Stomach (tissue), 8 donors: ENCODE measurements at regions not wholly inside any gene's neighbourhood (a gene's known extent, or its start where the extent isn't known, plus 50 kb on each side); places are given as distances from the start of the nearest gene placed in this dataset.

ENCODE experiments used
- DNase-seq, 2 donors: peaks; one replicate each; pipeline versions ENCODE4 v3.0.0 to v3.0.0-alpha.2; 2013 to 2019
- H3K27ac ChIP-seq, 5 donors: fragments of 200-600 bp in 4 of 5; sonication (generic) in 4 of 5; one replicate each; pipeline ENCODE4 v1.5.1; 2013 to 2019; ENCODE audit warnings: mild to moderate bottlenecking in 1 of 5, moderate library complexity in 1 of 5
- H3K27me3 ChIP-seq, 3 donors: fragments of 200-600 bp; sonication (generic); one replicate each; pipeline ENCODE4 v1.5.1; 2017 to 2019; ENCODE audit warnings: mixed run types in 1 of 3
- H3K36me3 ChIP-seq, 4 donors: fragments of 200-600 bp; sonication (generic); 1 replicate in 3 of 4; 2 replicates in 1 of 4; pipeline ENCODE4 v1.5.1; 2016 to 2019
- H3K4me1 ChIP-seq, 4 donors: fragments of 200-600 bp; sonication (generic); one replicate each; pipeline ENCODE4 v1.5.1; 2016 to 2019
- H3K4me3 ChIP-seq, 4 donors: fragments of 200-600 bp; sonication (generic) in 3 of 4; one replicate each; pipeline ENCODE4 v1.5.1; 2016 to 2019; ENCODE audit warnings: mild to moderate bottlenecking in 1 of 4
- H3K9me3 ChIP-seq, 4 donors: fragments of 200-600 bp; sonication (generic); one replicate each; pipeline ENCODE4 v1.5.1; 2016 to 2019
- EP300 ChIP-seq: sonication (generic); formaldehyde crosslinking; IDR thresholded peaks from one replicate; pipeline ENCODE4 v1.6.1; 2017; ENCODE audit warnings: antibody characterized with exemption
- POLR2A ChIP-seq, 4 donors: fragments of 450-650 bp; IDR thresholded peaks; one replicate each; pipeline ENCODE4 v1.6.1; 2016; ENCODE audit warnings: antibody characterized with exemption in 4 of 4, control low read depth in 2 of 4, mild to moderate bottlenecking in 1 of 4, moderate library complexity in 1 of 4
- POLR2AphosphoS5 ChIP-seq, 3 donors: sonication (generic); formaldehyde crosslinking; IDR thresholded peaks; one replicate each; pipeline ENCODE4 v1.6.1; 2016; ENCODE audit warnings: antibody characterized with exemption in 3 of 3
- WGBS, 5 donors: extraction: QIAGEN DNeasy Blood & Tissue Kit in 3 of 5; methylation state at CpG; one replicate each; pipeline versions ENCODE4 v1.1.5 to v1.1.7; 2013 to 2018; 5-methylcytosine and 5-hydroxymethylcytosine counted together
- intact Hi-C: fragments of 100-400 bp; cut with DNase I; formaldehyde crosslinking; loops from one replicate; pipeline ENCODE4 v1.15.1; 2023; ENCODE audit warnings: low total_unique reads
- TF ChIP-seq, protein P1 (sequence below), 7 experiments: fragments of 450-650 bp in 4 of 7; fragments of 200-600 bp in 3 of 7; sonication (generic) in 3 of 7; IDR thresholded peaks; one replicate each; pipeline ENCODE4 v1.5.1; 2016 to 2019; ENCODE audit warnings: antibody characterized with exemption in 7 of 7, control low read depth in 2 of 7, mild to moderate bottlenecking in 1 of 7
- donor health status: healthy with polysubstance abuse.
- donor health status: Bipolar disorder and iron deficiency.
- donor health status: healthy.

DNA sequence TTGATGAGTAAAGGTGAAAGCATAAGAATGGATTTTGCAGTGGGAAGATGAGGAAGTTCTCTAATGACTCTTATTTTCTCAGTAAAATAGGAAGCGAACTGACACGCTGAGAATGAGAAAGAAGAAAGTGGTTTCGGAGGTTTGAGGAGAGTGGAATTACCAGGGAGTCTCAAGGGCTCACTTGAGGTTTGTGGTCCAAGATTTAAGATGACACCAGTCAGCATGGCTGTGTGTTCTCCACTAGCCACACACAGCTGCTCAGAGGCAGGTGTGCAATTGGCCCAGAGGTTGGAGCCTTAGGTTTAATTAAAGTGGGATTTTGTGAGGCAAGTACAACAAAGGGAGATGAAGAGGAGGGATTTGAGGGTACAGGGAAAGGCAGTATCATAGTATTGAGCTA lies 99.6 kb upstream of the NBEA start:
- no peak for DNase-seq
- Histone ChIP-seq H3K27ac (no peak overlapping the region), H3K4me3 (no peak overlapping the region), H3K4me1 (no peaks in the 10 kb centered on the region), H3K36me3 (no peaks in the 10 kb centered on the region), H3K27me3 (no peaks in the 10 kb centered on the region), H3K9me3 (no peaks in the 10 kb centered on the region)
- intact Hi-C loops = no loop called here
- 72 to 90% (median 82%) methylated on average over 3 of the region's 3 CpGs for WGBS, 5 donors
- TF ChIP-seq POLR2A (IDR thresholded peaks at IDR 0.05) = no peak
- TF ChIP-seq, protein P1, sequence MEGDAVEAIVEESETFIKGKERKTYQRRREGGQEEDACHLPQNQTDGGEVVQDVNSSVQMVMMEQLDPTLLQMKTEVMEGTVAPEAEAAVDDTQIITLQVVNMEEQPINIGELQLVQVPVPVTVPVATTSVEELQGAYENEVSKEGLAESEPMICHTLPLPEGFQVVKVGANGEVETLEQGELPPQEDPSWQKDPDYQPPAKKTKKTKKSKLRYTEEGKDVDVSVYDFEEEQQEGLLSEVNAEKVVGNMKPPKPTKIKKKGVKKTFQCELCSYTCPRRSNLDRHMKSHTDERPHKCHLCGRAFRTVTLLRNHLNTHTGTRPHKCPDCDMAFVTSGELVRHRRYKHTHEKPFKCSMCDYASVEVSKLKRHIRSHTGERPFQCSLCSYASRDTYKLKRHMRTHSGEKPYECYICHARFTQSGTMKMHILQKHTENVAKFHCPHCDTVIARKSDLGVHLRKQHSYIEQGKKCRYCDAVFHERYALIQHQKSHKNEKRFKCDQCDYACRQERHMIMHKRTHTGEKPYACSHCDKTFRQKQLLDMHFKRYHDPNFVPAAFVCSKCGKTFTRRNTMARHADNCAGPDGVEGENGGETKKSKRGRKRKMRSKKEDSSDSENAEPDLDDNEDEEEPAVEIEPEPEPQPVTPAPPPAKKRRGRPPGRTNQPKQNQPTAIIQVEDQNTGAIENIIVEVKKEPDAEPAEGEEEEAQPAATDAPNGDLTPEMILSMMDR (IDR thresholded peaks at IDR 0.05) = no peak
- no peak for TF ChIP-seq POLR2AphosphoS5 (IDR thresholded peaks at IDR 0.05)
- no peak for TF ChIP-seq EP300

DNA sequence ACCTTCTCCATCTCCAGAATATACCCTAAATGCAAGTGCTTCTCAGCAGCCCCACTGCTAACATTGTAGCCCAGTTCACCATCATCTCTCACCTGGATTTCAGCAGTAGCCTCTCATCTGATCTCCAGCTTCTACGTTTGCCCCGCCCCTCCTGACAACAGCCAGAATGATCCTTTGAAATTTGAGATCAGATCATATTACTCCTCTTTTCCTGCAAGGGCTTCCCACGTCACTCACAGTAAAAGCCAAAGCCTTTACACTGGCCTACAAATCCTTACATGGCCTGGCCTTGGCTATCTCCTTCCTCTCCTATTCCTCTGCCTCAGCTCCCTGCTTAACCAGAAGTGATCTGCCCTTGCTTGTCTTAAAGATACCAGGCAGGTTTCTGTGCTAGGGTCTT lies 94.3 kb upstream of the NBEA start:
- intact Hi-C loops = no loop called here
- no peak overlapping the region for H3K4me3 ChIP-seq
- WGBS, 5 donors = 53 to 68% (median 63%) methylated on average over 3 of the region's 3 CpGs
- H3K36me3 ChIP-seq = no peaks in the 10 kb centered on the region
- no peak for TF ChIP-seq POLR2A (IDR thresholded peaks at IDR 0.05)
- TF ChIP-seq, protein P1 (IDR thresholded peaks at IDR 0.05) = no peak
- no peak for TF ChIP-seq POLR2AphosphoS5 (IDR thresholded peaks at IDR 0.05)
- no peak for TF ChIP-seq EP300
- H3K9me3 ChIP-seq = no peaks in the 10 kb centered on the region
- no peaks in the 10 kb centered on the region for H3K27me3 ChIP-seq
- H3K4me1 ChIP-seq = no peaks in the 10 kb centered on the region
- no peak for DNase-seq
- no peak overlapping the region for H3K27ac ChIP-seq

DNA sequence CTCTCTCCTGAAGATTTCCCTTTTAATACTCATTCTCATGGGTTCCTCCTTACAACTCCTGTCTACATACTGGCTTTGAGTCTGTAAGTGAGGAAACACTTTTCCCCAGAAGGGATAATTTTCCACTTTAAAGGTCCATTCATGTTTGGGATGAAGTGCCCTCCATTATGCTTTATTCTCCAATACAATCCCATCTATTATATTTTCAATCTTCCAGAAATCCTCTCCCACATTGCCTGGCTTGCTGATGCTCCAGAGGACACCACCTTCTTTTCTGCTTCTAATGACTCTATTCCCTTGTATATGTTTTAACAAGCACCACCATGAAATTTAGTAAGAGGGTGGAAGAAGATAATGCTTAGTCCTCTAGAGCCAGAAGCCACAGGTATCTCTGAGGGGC lies 92.7 kb upstream of the NBEA start:
- intact Hi-C loops = no loop called here
- Histone ChIP-seq H3K27me3 (no peaks in the 10 kb centered on the region), H3K4me1 (no peaks in the 10 kb centered on the region), H3K4me3 (no peak overlapping the region), H3K36me3 (no peaks in the 10 kb centered on the region), H3K27ac (no peak overlapping the region), H3K9me3 (no peaks in the 10 kb centered on the region)
- TF ChIP-seq POLR2A (IDR thresholded peaks at IDR 0.05) (no peak), POLR2AphosphoS5 (IDR thresholded peaks at IDR 0.05) (no peak)
- TF ChIP-seq, protein P1 (IDR thresholded peaks at IDR 0.05) = no peak
- DNase-seq = no peak

DNA sequence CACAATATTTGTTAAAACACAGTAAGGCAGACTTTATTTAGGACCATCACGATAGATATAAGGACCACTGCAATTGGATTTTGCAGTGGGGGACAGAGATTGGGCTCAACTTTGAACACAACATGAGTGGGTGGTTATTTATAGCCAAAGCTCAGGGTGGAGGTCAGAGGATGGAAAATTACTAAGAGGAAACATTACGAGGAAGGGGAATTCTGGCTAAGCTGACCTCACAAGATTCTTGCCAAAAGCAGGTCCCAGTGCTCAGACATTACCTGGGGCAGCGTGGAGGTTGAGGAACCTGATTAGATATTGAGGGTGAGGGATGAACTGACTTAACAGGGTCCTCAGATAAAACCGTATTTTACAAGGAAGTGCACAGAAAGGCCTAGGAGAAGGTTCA lies 88.9 kb upstream of the NBEA start:
- no peak overlapping the region for H3K4me3 ChIP-seq
- 51 to 71% (median 55%) methylated on average over 4 of the region's 4 CpGs for WGBS, 5 donors
- intact Hi-C loops = no loop called here

More for the DNA sequence above, 88.9 kb upstream of the NBEA start:
- Histone ChIP-seq H3K27ac (no peak overlapping the region), H3K27me3 (no peaks in the 10 kb centered on the region), H3K9me3 (no peaks in the 10 kb centered on the region), H3K4me1 (no peaks in the 10 kb centered on the region), H3K36me3 (no peaks in the 10 kb centered on the region)
- TF ChIP-seq POLR2AphosphoS5 (IDR thresholded peaks at IDR 0.05) = no peak
- no peak for TF ChIP-seq EP300
- TF ChIP-seq, protein P1 (IDR thresholded peaks at IDR 0.05) = no peak
- TF ChIP-seq POLR2A (IDR thresholded peaks at IDR 0.05) = no peak
- DNase-seq = no peak
